GM10266 (cell line): ENCODE measurements at regions not wholly inside any gene's neighbourhood (a gene's known extent, or its start where the extent isn't known, plus 50 kb on each side); places are given as distances from the start of the nearest gene placed in this dataset.

ENCODE experiments used
- DNase-seq: peaks from one replicate; pipeline ENCODE4 v3.0.0; 2012; ENCODE audit errors: extremely low spot score
- TF ChIP-seq, protein P1 (sequence below): IDR thresholded peaks from 2 replicates; pipeline ENCODE4 v1.5.1; 2012; ENCODE audit warnings: mild to moderate bottlenecking, low read depth; ENCODE audit not compliant: control insufficient read depth, insufficient read depth; ENCODE audit errors: missing control alignments

DNA sequence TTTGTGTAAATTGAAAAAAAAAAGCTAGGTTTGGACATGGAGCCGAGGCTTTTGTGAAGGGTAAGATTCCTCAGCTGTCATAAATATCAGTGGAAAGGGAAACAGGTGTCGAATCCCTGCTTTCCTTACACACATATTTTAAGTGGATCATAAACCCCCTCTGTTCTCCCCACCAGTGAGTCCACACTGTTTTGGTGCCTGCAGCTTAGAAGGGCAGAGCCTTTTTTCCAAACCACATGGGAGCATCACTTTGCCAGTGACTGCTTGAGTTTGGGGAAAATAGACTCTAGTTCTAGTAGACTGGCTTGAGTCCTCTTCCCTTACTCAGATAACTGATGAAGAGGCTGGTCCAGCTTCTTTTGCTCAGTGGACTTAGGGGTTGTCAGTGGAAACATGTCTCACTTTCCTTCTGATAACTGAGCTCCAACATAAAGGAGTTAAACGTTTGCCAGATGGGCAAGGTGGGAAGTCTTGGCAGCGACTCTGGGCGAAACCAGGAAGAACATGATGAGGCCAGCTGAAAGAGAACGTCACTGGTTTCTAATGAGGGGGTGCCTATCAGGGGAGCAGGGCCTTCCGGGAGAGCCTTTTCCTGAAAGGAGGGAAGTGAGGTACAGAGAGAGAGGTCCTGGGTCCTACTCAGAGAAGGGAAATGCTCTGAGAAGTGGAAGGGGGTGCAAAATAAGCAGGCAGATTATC lies 168.1 kb upstream of the PARP11 start:
- no peak for DNase-seq
- TF ChIP-seq, protein P1, sequence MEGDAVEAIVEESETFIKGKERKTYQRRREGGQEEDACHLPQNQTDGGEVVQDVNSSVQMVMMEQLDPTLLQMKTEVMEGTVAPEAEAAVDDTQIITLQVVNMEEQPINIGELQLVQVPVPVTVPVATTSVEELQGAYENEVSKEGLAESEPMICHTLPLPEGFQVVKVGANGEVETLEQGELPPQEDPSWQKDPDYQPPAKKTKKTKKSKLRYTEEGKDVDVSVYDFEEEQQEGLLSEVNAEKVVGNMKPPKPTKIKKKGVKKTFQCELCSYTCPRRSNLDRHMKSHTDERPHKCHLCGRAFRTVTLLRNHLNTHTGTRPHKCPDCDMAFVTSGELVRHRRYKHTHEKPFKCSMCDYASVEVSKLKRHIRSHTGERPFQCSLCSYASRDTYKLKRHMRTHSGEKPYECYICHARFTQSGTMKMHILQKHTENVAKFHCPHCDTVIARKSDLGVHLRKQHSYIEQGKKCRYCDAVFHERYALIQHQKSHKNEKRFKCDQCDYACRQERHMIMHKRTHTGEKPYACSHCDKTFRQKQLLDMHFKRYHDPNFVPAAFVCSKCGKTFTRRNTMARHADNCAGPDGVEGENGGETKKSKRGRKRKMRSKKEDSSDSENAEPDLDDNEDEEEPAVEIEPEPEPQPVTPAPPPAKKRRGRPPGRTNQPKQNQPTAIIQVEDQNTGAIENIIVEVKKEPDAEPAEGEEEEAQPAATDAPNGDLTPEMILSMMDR: no peak

DNA sequence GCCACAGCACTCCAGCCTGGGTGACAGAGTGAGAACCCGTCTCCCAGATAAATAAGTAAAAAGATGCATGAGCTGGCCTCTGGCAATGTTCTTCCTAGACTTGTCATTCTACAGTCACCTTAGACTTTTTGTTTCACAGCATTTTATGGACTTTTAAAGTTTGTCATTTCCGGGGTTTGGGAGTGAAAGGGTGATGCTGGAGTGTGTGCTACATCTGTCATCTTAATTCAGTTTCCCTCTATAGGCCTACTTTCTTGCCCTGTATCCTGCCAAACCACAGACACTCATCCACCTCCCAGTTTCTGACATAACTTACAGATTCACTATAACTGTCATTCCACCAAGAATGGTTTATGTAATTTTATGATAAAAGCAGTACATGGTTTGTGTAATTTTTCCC lies 166.7 kb upstream of the PARP11 start:
- DNase-seq: no peak
- TF ChIP-seq, protein P1: no peak

DNA sequence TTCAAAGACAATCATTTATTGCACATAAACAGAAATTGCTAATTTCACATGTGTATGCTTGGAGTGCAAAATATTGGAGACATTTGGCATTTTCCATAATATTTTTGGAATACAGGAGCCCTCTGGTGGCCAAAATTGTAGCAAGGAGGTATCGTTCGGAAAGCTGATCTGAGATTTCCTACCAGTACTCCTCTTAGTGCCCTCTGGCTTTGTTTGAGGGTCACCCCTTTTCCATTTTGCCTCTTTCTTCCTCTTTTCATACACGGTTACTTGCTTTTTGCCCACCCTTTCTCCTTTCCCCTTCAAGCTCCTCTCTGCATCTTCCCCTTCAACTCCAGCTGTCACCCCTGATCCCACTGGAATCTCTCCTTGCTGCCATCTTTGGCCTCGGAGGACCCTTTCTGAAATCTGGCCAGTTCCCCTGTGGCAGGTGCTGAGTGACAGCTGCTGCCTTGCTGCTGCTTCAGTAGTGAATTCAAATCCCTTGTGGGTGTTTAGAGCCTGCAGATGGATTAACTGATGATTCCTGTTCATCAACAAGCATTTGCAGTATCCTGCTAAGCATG lies 164.6 kb upstream of the PARP11 start:
- no peak for DNase-seq
- TF ChIP-seq, protein P1: peak; percentile 45

DNA sequence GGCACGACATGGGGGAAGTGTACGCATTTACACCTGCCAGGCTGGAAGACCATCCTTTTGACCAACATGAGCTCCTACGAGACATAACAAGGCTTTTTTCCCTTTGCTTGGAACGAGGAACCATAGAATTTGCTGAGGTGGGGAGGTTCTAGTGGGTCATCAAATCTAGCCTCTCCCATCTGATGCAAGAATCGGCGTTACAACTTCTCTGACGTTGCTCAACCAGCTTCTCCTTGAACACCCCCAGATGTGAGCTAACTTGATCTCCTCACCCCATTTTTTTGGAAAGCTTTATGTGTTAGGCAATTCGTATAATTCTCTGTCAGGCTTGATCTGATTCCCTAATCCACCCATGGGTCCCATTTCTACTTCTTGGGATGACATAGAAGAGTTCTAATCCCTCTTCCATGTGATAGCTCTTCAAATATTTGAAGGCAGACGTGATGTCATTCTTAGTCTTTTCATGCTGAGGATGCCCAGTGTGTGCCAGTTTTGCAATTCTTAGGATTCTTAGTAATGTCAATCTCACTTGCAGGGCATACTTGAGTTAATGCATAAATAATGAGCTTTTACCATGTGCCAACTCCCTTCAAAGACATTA lies 163.6 kb upstream of the PARP11 start:
- TF ChIP-seq, protein P1: no peak
- DNase-seq: no peak

DNA sequence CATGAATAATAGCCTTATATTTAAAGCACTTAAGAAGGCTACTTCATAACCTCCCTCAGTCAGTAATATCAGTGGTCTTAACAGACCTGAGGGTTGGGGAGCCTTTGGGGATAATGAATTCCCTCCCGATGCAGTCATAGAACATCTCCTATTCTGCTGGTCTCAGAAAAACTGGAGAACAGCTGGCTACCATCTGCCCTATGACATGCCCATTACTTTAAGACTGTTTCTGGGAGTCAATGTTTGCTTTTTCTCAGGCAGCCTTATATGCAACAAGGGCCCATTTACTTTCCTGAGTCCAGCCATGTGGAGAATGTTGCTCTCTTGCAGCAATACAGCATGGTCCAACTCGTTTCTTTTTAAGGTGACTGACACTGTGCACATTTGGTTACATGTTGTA lies 161.7 kb upstream of the PARP11 start:
- TF ChIP-seq, protein P1: no peak
- no peak for DNase-seq

DNA sequence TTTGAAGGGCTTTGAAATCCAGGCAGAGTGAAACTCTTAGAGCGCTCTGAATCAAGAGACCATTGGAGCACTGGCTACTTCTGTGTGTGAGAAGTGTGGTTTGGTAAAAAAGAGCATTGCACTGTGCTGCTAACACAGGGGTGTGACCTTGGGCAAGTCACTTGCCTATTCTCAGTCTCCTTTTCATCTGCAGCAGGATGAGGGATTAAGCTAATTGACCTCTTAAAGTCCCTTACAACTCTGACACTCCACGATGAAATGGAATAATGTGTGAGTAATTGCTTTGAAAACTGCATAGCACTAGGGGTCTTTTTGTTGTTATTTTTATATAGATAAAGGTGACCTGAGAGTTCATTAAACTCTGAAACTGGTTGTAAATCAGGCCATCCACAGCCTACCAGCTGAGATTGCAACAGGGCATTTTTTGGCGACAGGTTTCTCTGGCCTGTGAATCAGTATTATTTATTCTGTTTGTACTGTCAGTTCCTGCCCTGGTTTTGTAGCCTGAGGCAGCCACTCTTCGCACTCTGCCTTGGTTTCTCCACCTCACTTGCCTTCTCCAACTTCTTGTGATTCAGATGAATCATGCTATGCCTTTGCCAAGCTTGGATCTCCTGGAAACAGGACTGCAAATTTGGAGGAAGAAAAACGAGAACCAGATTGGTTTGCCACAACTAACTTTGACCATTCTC lies 159.9 kb upstream of the PARP11 start:
- no peak for DNase-seq
- TF ChIP-seq, protein P1: no peak
